Effector memory CD8-positive, alpha-beta T cell (primary cell): ENCODE measurements at regions not wholly inside any gene's neighbourhood (a gene's known extent, or its start where the extent isn't known, plus 50 kb on each side); places are given as distances from the start of the nearest gene placed in this dataset.
"Not testable (repeated sequence)": the region's sequence is repeated elsewhere in the genome, so short reads cannot be mapped to it uniquely, and the experiment has no call there.

ENCODE experiments used
- ATAC-seq: fragments of 150-1000 bp; cut with Tn5 transposase; replicated peaks from 2 replicates; pipeline ENCODE4 v1.10.0; 2021; ENCODE audit warnings: mild to moderate bottlenecking, moderate library complexity
- DNase-seq, 3 experiments: peaks; one replicate each; pipeline ENCODE4 v3.0.0; 2021
- H3K27ac Mint-ChIP-seq, 2 donors: one replicate each; pipeline ENCODE4 v1.8.0; 2022; ENCODE audit warnings: mild to moderate bottlenecking in 2 of 2, mixed read lengths in 2 of 2, moderate library complexity in 2 of 2
- H3K27me3 Mint-ChIP-seq, 2 donors: one replicate each; pipeline ENCODE4 v1.8.0; 2022; ENCODE audit warnings: mixed read lengths in 2 of 2
- H3K36me3 Mint-ChIP-seq: one replicate; pipeline ENCODE4 v1.8.0; 2022; ENCODE audit warnings: mild to moderate bottlenecking, moderate library complexity, mixed read lengths; ENCODE audit not compliant: insufficient read depth
- H3K4me1 Mint-ChIP-seq, 2 donors: one replicate each; pipeline ENCODE4 v1.8.0; 2022; ENCODE audit warnings: low read depth in 2 of 2, mixed read lengths in 2 of 2
- H3K4me3 Mint-ChIP-seq, 2 donors: one replicate each; pipeline ENCODE4 v1.8.0; 2022; ENCODE audit warnings: mild to moderate bottlenecking in 2 of 2, mixed read lengths in 2 of 2, moderate library complexity in 2 of 2
- H3K9me3 Mint-ChIP-seq, 2 donors: one replicate each; pipeline ENCODE4 v1.8.0; 2022; ENCODE audit warnings: mixed read lengths in 2 of 2

- Mint-ChIP-seq H3K27me3 (peaks cover 18 to 36% of the 10 kb centered on the region in 2 donors), H3K4me3 (no peak overlapping the region), H3K27ac (no peak overlapping the region), H3K9me3 (no peaks in the 10 kb centered on the region), H3K4me1 (no peaks in the 10 kb centered on the region), H3K36me3 (no peaks in the 10 kb centered on the region)
- no peak for DNase-seq
- ATAC-seq, result no peak
Observed at GRCh38 chr5:37921452-37921851, 81.6 kb upstream of the GDNF start.

- no peak for ATAC-seq
- Mint-ChIP-seq H3K27ac (no peak overlapping the region), H3K4me3 (no peak overlapping the region), H3K4me1 (no peaks in the 10 kb centered on the region), H3K27me3 (peaks cover 11 to 24% of the 10 kb centered on the region in 2 donors), H3K36me3 (no peaks in the 10 kb centered on the region), H3K9me3 (no peaks in the 10 kb centered on the region)
- no peak for DNase-seq
Observed at GRCh38 chr5:37918424-37918823, 78.6 kb upstream of the GDNF start.

GRCh38 chr5:37916525-37916924, 76.7 kb upstream of the GDNF start:
- Mint-ChIP-seq H3K4me3 (no peak overlapping the region), H3K27ac (no peak overlapping the region), H3K9me3 (no peaks in the 10 kb centered on the region), H3K36me3 (no peaks in the 10 kb centered on the region), H3K27me3 (peaks cover 11 to 13% of the 10 kb centered on the region in 2 donors), H3K4me1 (no peaks in the 10 kb centered on the region)
- ATAC-seq, result no peak
- DNase-seq, result no peak

- DNase-seq (no peak), ATAC-seq (no peak)
- H3K36me3 Mint-ChIP-seq, result no peaks in the 10 kb centered on the region
- H3K9me3 Mint-ChIP-seq, result no peaks in the 10 kb centered on the region
- no peak overlapping the region for H3K4me3 Mint-ChIP-seq
- H3K27ac Mint-ChIP-seq, result no peak overlapping the region
- H3K4me1 Mint-ChIP-seq, result no peaks in the 10 kb centered on the region
- H3K27me3 Mint-ChIP-seq, result peaks cover 8 to 11% of the 10 kb centered on the region in 2 donors
Observed at GRCh38 chr5:37915097-37915736, 75.4 kb upstream of the GDNF start.

- not testable (repeated sequence) for H3K27ac Mint-ChIP-seq, H3K4me3 Mint-ChIP-seq, H3K36me3 Mint-ChIP-seq, H3K9me3 Mint-ChIP-seq, ATAC-seq, DNase-seq, H3K4me1 Mint-ChIP-seq
- peaks cover 16 to 24% of the 10 kb centered on the region in 2 donors for H3K27me3 Mint-ChIP-seq
Observed at GRCh38 chr5:37909610-37910266, 69.9 kb upstream of the GDNF start.

- no peaks in the 10 kb centered on the region for H3K4me1 Mint-ChIP-seq
- no peaks in the 10 kb centered on the region for H3K36me3 Mint-ChIP-seq
- DNase-seq (no peak), ATAC-seq (no peak)
- peaks cover 26 to 32% of the 10 kb centered on the region in 2 donors for H3K27me3 Mint-ChIP-seq
- no peak overlapping the region for H3K4me3 Mint-ChIP-seq
- H3K9me3 Mint-ChIP-seq, result peaks cover 7 to 8% of the 10 kb centered on the region in 2 donors
- no peak overlapping the region for H3K27ac Mint-ChIP-seq
Observed at GRCh38 chr5:37906416-37906815, 66.6 kb upstream of the GDNF start.

- DNase-seq (no peak), ATAC-seq (no peak)
- Mint-ChIP-seq H3K4me3 (no peak overlapping the region), H3K27me3 (peaks cover 26 to 34% of the 10 kb centered on the region in 2 donors), H3K36me3 (no peaks in the 10 kb centered on the region), H3K9me3 (peaks cover 7 to 8% of the 10 kb centered on the region in 2 donors), H3K27ac (no peak overlapping the region), H3K4me1 (no peaks in the 10 kb centered on the region)
Observed at GRCh38 chr5:37905230-37905629, 65.4 kb upstream of the GDNF start.

- Mint-ChIP-seq H3K27me3 (peaks cover 26 to 33% of the 10 kb centered on the region in 2 donors), H3K9me3 (peaks cover 5 to 7% of the 10 kb centered on the region in 2 donors), H3K4me3 (no peak overlapping the region), H3K27ac (no peak overlapping the region), H3K4me1 (no peaks in the 10 kb centered on the region), H3K36me3 (no peaks in the 10 kb centered on the region)
- DNase-seq (no peak), ATAC-seq (no peak)
Observed at GRCh38 chr5:37902323-37902722, 62.5 kb upstream of the GDNF start.

- H3K27me3 Mint-ChIP-seq, result peaks cover 29 to 30% of the 10 kb centered on the region in 2 donors
- no peak for DNase-seq
- H3K36me3 Mint-ChIP-seq, result no peaks in the 10 kb centered on the region
- ATAC-seq, result no peak
- no peak overlapping the region for H3K4me3 Mint-ChIP-seq
- no peaks in the 10 kb centered on the region for H3K4me1 Mint-ChIP-seq
- no peak overlapping the region for H3K27ac Mint-ChIP-seq
- H3K9me3 Mint-ChIP-seq, result peaks cover 0 to 5% of the 10 kb centered on the region in 2 donors
Observed at GRCh38 chr5:37900692-37901091, 60.9 kb upstream of the GDNF start.

GRCh38 chr5:37899037-37899436, 59.2 kb upstream of the GDNF start:
- Mint-ChIP-seq H3K27me3 (peaks cover 29 to 30% of the 10 kb centered on the region in 2 donors), H3K36me3 (no peaks in the 10 kb centered on the region), H3K9me3 (peaks cover 0 to 2% of the 10 kb centered on the region in 2 donors), H3K27ac (no peak overlapping the region), H3K4me3 (no peak overlapping the region), H3K4me1 (no peaks in the 10 kb centered on the region)
- DNase-seq (no peak), ATAC-seq (no peak)

- DNase-seq, result no peak
- no peaks in the 10 kb centered on the region for H3K4me1 Mint-ChIP-seq
Observed at GRCh38 chr5:37896159-37896558, 56.3 kb upstream of the GDNF start.

GRCh38 chr5:37893434-37894134, 53.7 kb upstream of the GDNF start:
- Mint-ChIP-seq H3K36me3 (no peaks in the 10 kb centered on the region), H3K27me3 (peaks cover 14 to 38% of the 10 kb centered on the region in 2 donors), H3K27ac (no peak overlapping the region), H3K9me3 (no peaks in the 10 kb centered on the region), H3K4me3 (no peak overlapping the region), H3K4me1 (no peaks in the 10 kb centered on the region)
- ATAC-seq (no peak), DNase-seq (no peak)

More at GRCh38 chr5:37896159-37896558, 56.3 kb upstream of the GDNF start:
- Mint-ChIP-seq H3K4me3 (no peak overlapping the region), H3K27me3 (peaks cover 19 to 20% of the 10 kb centered on the region in 2 donors), H3K27ac (no peak overlapping the region), H3K36me3 (no peaks in the 10 kb centered on the region), H3K9me3 (no peaks in the 10 kb centered on the region)
- no peak for ATAC-seq

- Mint-ChIP-seq H3K4me1 (no peaks in the 10 kb centered on the region), H3K9me3 (no peaks in the 10 kb centered on the region), H3K36me3 (no peaks in the 10 kb centered on the region), H3K27me3 (peaks cover 10 to 33% of the 10 kb centered on the region in 2 donors), H3K4me3 (no peak overlapping the region), H3K27ac (no peak overlapping the region)
- ATAC-seq (no peak), DNase-seq (no peak)
Observed at GRCh38 chr5:37892586-37892985, 52.7 kb upstream of the GDNF start.

- no peak for ATAC-seq
- H3K27ac Mint-ChIP-seq, result no peak overlapping the region
- no peaks in the 10 kb centered on the region for H3K36me3 Mint-ChIP-seq
- no peaks in the 10 kb centered on the region for H3K4me1 Mint-ChIP-seq
- H3K9me3 Mint-ChIP-seq, result no peaks in the 10 kb centered on the region
- no peak overlapping the region for H3K4me3 Mint-ChIP-seq
- peaks cover 2 to 26% of the 10 kb centered on the region in 2 donors for H3K27me3 Mint-ChIP-seq
- DNase-seq, result no peak
Observed at GRCh38 chr5:37891832-37892231, 52.0 kb upstream of the GDNF start.
